GM19463 (cell line): ENCODE measurements at regions not wholly inside any gene's neighbourhood (a gene's known extent, or its start where the extent isn't known, plus 50 kb on each side); places are given as distances from the start of the nearest gene placed in this dataset.

Source experiments
- ATAC-seq: cut with Tn5 transposase; IDR thresholded peaks from one replicate; pipeline ENCODE4 v1.9.1; 2021; ENCODE audit warnings: mild to moderate bottlenecking, moderate library complexity; ENCODE audit not compliant: unreplicated experiment

DNA sequence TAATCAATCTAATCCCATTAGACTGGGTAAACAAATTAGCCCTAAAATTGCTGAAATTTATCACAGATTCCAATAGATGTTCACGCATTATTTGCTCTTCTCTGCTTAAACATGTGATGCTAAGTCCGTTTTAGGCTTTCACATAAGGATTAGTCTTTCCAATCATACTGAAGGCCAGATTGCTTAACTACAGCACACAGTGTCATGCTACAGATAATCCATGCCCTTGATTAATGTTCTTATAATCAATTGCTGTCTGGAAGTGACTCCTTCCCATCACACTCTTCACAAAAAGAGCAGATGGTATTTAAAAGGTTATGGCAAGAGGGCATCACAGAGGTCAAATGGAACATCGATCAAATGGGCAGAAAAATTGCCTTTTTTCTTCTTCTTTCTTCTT is 471.5 kb upstream of the ROBO1 start:
- ATAC-seq = no peak

DNA sequence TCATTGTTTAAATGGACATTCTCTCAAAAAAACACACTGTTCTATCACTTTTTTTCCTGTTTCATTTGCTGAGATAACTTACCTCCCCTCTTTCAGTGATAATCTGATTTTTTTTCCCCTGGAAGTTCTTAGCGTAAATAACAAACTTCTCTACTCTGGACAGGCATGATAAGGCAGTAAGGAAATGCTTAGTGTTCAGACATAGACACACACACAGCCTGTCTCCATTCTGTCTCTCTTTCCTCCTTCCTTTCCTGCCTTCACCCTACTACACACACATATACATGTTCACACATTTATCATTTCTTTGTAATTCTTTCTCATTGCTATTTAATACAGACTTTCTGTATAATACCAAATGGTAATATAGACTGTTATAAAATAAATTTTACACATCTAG is 470.8 kb upstream of the ROBO1 start:
- ATAC-seq = no peak

DNA sequence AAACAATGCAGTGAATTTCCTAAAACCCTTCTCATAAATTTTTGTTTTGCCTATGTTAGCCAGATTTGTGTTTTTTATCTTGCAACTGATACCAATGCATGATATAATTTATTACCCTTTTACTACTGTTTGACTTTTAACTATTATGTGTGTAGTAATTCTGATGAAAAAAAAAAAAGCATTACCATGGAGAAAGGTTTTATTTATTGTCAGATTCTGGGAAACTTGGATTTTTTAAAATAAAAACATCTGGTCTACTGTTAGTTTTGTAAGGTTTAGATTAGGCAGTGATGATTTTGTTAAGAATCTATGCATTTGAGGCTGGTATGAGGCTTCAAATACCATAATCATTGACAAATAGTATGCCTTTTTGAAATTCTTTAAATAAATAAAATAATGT is 470.4 kb upstream of the ROBO1 start:
- no peak for ATAC-seq

DNA sequence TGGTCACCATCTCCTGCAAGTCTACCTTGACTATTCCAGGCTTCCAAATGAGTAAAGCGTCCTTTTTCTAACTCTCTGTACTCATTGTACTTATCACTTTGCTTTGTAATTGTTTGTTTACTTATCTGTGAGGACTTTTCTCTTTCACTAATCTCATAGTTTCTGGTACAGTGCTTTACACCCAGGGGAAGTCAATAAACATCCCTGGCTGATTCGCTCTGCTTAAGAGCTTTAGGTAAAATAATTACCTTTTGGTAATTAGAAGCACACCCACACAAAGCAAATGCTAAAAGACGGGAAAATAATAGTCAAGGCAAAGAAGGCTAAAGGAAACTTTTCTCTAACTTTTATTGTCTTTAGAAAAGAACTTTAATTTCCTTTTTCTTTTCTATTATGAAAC is 466.9 kb upstream of the ROBO1 start:
- no peak for ATAC-seq

DNA sequence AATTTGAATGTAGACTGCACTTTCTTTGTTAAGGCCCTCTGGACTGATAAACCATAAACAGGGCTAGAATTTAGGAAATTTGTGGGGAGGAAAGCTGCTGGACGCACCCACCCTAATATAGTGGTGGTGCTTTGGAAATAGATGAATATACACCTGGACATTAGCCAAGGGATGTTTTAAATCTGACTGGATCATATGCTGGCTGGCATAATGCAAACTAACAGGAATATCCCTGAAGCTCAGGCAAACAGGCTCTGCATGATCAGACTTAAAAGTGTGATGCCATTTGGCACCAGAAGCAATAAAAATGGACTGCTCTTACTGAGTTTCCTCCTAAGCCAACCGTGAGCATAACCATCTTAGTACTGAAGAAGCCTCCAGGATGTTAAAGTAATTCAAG is 465.8 kb upstream of the ROBO1 start:
- no peak for ATAC-seq

DNA sequence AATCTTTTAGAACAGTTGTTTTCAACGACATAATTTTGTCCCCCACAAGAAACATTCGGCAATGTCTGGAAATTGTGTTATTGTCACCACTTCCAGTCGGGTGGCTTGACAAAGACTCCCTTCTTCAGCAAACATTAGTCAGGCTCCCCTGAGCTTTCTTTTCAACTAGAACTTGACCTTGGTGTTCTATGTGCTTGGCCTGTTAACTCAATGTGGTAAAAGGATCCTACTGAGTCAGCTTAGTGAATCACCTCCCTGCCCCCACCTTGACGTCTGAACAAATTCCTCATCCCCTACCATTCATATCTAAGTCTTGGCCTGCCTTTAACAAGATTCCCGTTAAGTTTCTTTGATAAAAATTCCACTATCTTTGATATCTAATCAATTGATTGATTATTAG is 465.0 kb upstream of the ROBO1 start:
- no peak for ATAC-seq

DNA sequence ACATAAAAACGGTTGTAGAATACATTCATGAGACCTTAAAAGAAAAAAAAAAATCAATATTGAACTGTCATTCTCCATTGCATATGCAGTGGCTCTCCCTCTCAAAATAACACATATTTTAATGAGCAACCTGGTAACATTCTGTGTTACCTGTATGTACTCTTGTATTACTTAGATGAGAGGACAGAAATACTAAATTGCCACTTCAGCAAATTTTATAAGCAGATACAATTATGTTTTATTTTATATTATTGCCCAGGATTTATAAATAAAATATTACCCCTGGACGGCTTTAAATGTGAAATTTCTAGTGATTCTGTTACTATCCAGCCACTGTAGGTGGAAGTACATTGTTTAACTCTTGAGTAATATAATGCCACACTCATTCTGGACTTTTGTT is 463.2 kb upstream of the ROBO1 start:
- ATAC-seq = no peak

GRCh38 chr3:80227216-80227615 is 459.4 kb upstream of the ROBO1 start:
- ATAC-seq = no peak

DNA sequence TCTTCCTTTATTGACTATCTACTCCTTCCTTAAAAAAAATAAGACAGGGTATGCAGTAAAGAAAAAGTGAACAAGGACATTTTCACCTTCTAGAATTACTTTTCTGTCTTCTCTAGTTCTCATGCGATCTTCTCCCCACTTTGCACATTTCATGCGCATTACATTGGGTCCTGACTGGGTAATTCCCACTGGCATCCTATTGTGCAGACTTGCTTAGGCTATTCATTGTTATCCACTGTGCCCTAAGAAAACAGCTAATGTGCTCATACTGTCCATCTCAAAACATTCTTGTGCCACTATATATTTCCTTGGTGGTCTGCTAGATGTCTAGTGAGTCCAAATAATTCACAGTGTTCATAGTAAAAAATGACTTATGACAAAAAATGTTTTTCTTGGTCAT is 447.4 kb upstream of the ROBO1 start:
- ATAC-seq = no peak

DNA sequence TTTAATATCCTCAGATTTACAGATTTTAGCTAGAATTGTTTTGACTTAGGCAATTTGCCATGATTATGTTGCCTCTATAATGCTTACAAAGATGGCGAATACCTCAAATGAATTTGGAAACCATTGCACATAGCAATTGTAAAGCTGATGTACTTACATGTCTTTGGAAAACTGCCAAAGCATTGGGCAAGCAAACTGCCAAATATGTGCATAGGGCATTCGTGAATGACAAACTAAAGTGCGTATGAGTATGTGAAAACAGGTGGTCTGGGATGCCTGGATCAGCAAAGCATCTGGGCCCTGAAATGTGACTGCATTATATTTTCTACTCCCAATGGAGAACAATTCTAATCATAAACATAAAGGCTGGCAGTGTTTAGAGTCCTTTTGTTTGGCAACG is 445.3 kb upstream of the ROBO1 start:
- no peak for ATAC-seq

DNA sequence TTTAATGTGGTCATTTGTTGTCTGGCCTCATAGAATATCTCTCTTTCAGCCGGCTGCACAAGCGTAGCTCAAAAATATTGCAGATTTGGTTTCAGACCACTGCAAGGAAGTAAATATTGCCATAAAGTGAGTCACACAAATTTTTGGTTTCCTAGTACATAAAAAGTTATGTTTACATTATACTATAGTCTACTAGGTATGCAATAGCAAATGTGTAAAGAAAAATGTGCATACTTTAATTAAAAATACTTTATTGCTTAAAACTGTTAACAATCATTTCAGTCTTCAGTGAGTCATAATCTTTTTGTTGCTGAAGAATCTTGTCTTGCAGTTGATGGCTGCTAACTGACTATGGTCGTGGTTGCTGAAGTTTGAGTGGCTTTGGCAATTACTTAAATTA is 425.1 kb upstream of the ROBO1 start:
- no peak for ATAC-seq

DNA sequence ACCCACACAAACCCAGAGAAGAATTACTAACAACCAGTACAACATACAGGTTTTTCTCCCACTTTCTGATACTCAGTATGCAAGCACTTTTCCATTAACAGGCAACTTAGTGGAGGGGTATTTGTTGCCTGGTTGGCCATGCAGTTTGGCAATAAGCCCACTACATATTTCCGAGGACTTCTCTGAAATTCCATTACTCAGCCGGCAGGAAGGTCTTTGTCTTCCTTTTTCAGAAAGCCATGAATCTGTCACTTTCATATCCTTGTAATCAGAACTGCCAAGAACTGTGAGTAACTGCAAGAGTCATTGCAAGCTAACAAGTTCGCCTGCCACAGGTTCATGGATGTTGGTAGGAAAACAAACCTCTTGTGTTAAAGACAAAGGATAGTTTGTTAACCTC is 422.3 kb upstream of the ROBO1 start:
- ATAC-seq = no peak

GRCh38 chr3:80187981-80188380 is 420.2 kb upstream of the ROBO1 start:
- no peak for ATAC-seq

GRCh38 chr3:80159990-80160506 is 392.2 kb upstream of the ROBO1 start:
- ATAC-seq = no peak

GRCh38 chr3:80158332-80158731 is 390.5 kb upstream of the ROBO1 start:
- no peak for ATAC-seq

GRCh38 chr3:80157546-80157945 is 389.7 kb upstream of the ROBO1 start:
- ATAC-seq = no peak

DNA sequence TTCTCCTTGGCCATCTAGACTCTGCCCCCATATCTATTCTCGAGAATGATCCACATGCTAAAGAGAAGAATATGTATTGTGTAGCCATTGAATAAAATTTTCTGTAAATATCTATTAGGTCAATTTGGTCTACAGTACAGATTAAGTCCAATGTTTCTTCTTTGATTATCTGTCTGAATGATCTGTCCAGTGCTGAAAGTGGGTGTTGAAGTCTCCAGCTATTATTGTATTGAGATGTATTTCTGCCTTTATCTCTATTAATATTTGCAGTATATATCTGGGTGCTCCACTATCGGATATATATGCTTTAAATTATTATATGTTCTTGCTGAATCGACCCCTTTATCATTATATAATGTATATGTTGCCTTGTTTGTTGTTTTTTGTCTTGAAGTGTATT is 384.9 kb upstream of the ROBO1 start:
- ATAC-seq = no peak

- ATAC-seq = no peak
Measured at GRCh38 chr3:80142714-80143113, 374.9 kb upstream of the ROBO1 start.

- no peak for ATAC-seq
Measured at GRCh38 chr3:80141557-80141956, 373.8 kb upstream of the ROBO1 start.

DNA sequence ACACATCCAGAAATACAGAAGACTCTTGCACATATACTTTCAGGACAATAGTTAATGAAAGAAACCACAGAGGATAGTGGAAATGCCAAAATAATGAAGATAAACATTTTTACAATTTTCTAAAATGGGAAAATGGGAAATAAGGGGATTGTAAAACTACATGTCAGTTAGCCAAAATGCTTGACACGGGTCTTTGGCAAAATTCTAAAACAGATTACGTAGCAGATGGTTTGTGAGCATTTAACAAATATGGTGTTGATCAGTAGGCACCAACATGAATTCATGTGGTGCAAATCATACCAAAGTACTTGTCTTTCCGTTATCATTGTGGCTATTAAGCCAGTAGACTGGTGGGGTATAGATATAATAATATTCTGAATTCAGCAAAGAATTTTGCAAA is 348.5 kb upstream of the ROBO1 start:
- ATAC-seq = no peak

DNA sequence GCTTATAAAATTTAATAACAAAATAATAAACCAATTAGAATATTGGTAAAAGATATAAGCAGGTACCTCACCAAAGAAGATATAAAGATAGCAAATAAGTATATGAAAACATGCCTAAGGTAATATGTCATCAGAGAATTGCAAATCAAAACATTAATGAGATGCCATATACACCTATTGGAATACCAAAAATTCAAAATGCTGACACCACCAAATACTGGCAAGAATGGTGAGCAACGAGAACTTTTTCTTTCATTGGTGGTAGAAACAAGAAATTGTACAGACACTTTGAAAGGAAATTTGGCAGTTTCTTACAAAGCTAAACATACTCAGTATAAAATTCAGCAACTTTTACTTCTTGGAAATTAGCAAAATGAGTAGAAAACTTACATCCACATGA is 346.9 kb upstream of the ROBO1 start:
- no peak for ATAC-seq

GRCh38 chr3:80113331-80113730 is 345.5 kb upstream of the ROBO1 start:
- ATAC-seq = no peak

- ATAC-seq = no peak
Measured at GRCh38 chr3:80099559-80100066, 331.8 kb upstream of the ROBO1 start.

DNA sequence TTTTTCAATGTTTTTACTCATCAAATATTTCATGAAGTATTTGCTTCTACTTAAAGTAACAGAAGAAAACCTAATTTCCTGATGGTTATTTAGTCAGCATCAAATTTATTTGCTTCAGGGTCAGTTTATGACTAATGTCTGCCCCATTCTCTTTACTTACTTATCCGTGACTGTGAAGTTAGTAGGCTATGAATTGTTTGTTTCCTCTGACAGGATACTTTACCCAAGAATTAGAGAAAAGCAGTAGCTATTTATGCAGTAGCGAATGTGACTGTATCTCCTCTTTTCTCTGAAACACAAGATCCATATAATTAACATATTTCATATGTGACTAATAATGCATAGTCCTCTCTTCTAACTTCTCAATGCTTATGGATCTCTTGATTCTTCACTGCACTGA is 329.9 kb upstream of the ROBO1 start:
- ATAC-seq = no peak
